Myocyte (in vitro differentiated cells): ENCODE measurements at regions not wholly inside any gene's neighbourhood (a gene's known extent, or its start where the extent isn't known, plus 50 kb on each side); places are given as distances from the start of the nearest gene placed in this dataset.
"Not testable (repeated sequence)": the region's sequence is repeated elsewhere in the genome, so short reads cannot be mapped to it uniquely, and the experiment has no call there.

Experiments used
- DNase-seq: peaks from one replicate; pipeline ENCODE4 v3.0.0-alpha.2; 2012; ENCODE audit warnings: low read depth

GRCh38 chr18:38491195-38491594, 925.6 kb upstream of the CELF4 start:
- no peak for DNase-seq

- DNase-seq = not testable (repeated sequence)
Measured at GRCh38 chr18:38489721-38490120, 924.1 kb upstream of the CELF4 start.

- no peak for DNase-seq
Measured at GRCh38 chr18:38487521-38487920, 921.9 kb upstream of the CELF4 start.

- no peak for DNase-seq
Measured at GRCh38 chr18:38483326-38483725, 917.7 kb upstream of the CELF4 start.

GRCh38 chr18:38481576-38481975, 916.0 kb upstream of the CELF4 start:
- no peak for DNase-seq

GRCh38 chr18:38475686-38476085, 910.1 kb upstream of the CELF4 start:
- DNase-seq = no peak

GRCh38 chr18:38473535-38473934, 907.9 kb upstream of the CELF4 start:
- DNase-seq = no peak

- no peak for DNase-seq
Measured at GRCh38 chr18:38470421-38470820, 904.8 kb upstream of the CELF4 start.

GRCh38 chr18:38466426-38466825, 900.8 kb upstream of the CELF4 start:
- DNase-seq = no peak

- DNase-seq = no peak
Measured at GRCh38 chr18:38464024-38464423, 898.4 kb upstream of the CELF4 start.

GRCh38 chr18:38460657-38461056, 895.1 kb upstream of the CELF4 start:
- DNase-seq = no peak

GRCh38 chr18:38459131-38459994, 893.8 kb upstream of the CELF4 start:
- no peak for DNase-seq

GRCh38 chr18:38458698-38459097, 893.1 kb upstream of the CELF4 start:
- DNase-seq = no peak

- DNase-seq = no peak
Measured at GRCh38 chr18:38456253-38456652, 890.7 kb upstream of the CELF4 start.

GRCh38 chr18:38454764-38455469, 889.3 kb upstream of the CELF4 start:
- DNase-seq = no peak

- no peak for DNase-seq
Measured at GRCh38 chr18:38453880-38454279, 888.3 kb upstream of the CELF4 start.

- DNase-seq = no peak
Measured at GRCh38 chr18:38450876-38451275, 885.3 kb upstream of the CELF4 start.

- DNase-seq = no peak
Measured at GRCh38 chr18:38445804-38446145, 880.2 kb upstream of the CELF4 start.

GRCh38 chr18:38444971-38445803, 879.6 kb upstream of the CELF4 start:
- no peak for DNase-seq

- no peak for DNase-seq
Measured at GRCh38 chr18:38427736-38428135, 862.1 kb upstream of the CELF4 start.

- no peak for DNase-seq
Measured at GRCh38 chr18:38427234-38427633, 861.6 kb upstream of the CELF4 start.
